ENCODE measurements at regions not wholly inside any gene's neighbourhood (a gene's known extent, or its start where the extent isn't known, plus 50 kb on each side); places are given as distances from the start of the nearest gene placed in this dataset.
"Not testable (repeated sequence)": the region's sequence is repeated elsewhere in the genome, so short reads cannot be mapped to it uniquely, and the experiment has no call there.

DNA sequence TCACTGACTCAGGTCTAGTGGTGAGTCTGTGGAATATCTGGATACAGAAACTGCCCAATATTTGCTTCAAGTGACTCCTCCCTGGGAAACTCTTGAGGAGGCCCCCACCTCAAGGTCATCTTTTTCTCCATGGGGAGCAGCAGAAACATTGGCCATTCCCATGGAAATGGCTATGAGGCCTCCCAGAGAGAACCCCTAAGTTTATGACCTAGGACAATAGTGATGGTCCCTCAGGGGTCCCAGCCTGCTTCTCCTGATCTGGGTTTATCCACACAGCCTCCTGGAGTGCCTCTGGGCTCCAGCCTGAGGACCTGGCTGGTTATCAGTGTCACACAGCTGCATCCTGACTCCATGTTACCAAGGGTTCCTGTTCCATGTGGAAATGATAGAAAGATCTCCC lies 131.2 kb downstream of the ZNF280B start:
- TF ChIP-seq, protein P1, sequence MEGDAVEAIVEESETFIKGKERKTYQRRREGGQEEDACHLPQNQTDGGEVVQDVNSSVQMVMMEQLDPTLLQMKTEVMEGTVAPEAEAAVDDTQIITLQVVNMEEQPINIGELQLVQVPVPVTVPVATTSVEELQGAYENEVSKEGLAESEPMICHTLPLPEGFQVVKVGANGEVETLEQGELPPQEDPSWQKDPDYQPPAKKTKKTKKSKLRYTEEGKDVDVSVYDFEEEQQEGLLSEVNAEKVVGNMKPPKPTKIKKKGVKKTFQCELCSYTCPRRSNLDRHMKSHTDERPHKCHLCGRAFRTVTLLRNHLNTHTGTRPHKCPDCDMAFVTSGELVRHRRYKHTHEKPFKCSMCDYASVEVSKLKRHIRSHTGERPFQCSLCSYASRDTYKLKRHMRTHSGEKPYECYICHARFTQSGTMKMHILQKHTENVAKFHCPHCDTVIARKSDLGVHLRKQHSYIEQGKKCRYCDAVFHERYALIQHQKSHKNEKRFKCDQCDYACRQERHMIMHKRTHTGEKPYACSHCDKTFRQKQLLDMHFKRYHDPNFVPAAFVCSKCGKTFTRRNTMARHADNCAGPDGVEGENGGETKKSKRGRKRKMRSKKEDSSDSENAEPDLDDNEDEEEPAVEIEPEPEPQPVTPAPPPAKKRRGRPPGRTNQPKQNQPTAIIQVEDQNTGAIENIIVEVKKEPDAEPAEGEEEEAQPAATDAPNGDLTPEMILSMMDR (IDR thresholded peaks at IDR 0.05; ENCODE audit: insufficient read depth, low read length, poor library complexity, severe bottlenecking): no peak
- TF ChIP-seq EZH2phosphoT487 (conservative IDR thresholded peaks at IDR 0.05; ENCODE audit: low read length): no peak
- Histone ChIP-seq H3F3A (ENCODE audit: insufficient read depth) (no peaks in the 10 kb centered on the region; the same call in 1 of the 2 replicates), H3K27me3 (ENCODE audit: low read length) (no peaks in the 10 kb centered on the region), H3K79me2 (ENCODE audit: insufficient read depth, low read length) (no peaks in the 10 kb centered on the region), H3K4me3 (ENCODE audit: insufficient read depth, low read length, poor library complexity, severe bottlenecking) (no peak overlapping the region), H3K4me2 (ENCODE audit: low read depth, low read length, poor library complexity, severe bottlenecking) (no peak overlapping the region), H2AFZ (ENCODE audit: low read depth, low read length, severe bottlenecking) (no peak overlapping the region), H3K27ac (ENCODE audit: low read depth, low read length) (no peak overlapping the region), H3K9ac (ENCODE audit: low read length) (no peak overlapping the region), H3K9me2 (replicated peaks; ENCODE audit: insufficient read depth, low read length) (no peaks in the 10 kb centered on the region), H3K36me3 (ENCODE audit: low read length) (no peaks in the 10 kb centered on the region), H3K9me3 (ENCODE audit: insufficient read depth, low read length) (no peaks in the 10 kb centered on the region), H4K20me1 (ENCODE audit: low read depth, low read length) (no peaks in the 10 kb centered on the region)

DNA sequence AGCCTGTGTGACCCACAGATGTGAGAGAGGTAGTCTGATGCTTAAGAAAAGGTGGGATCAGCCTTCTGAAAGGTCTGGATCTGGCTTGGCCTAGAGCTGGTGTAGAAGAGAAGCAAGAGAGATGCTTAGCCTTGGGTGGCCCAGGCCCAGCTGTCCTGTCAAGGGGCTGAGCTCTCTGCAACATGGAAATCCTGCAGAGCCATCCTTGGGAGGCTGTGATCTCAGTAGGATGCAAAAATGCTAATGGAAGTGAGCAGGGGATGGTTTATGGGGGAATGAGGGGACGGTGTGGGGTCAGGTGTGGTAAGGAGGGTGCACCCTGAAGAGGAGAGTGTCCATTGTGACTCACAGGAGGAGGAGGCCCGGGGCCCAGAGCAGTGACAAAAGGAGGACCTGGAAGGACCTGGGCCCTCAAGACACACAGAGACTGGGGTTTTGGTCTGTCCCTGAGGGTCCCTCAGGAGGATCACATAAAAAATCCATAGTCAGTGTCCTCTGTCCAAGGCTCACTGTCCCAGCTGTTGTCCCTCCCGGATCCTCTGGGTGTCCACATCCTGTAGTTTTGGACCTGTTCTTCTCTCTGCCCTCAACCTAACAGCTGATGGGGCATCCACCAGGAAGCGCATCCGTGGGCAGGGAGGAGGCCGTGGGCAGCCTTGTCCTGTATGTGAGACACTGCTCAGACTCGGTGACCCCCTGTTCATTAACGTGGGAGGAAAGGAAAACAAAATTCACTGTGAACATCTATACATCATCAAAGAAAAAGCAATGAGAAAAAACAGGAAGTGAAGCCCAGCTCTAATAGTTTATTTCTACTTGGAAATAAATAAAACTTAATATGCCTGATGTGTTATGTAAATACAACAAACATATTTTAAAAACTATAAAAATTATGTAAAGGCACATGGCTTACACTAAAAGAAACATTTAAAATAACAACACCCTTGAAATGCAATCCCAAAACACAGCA lies 129.8 kb downstream of the ZNF280B start:
- Histone ChIP-seq H3K4me3 (ENCODE audit: insufficient read depth, low read length, poor library complexity, severe bottlenecking) (no peak overlapping the region), H3K79me2 (ENCODE audit: insufficient read depth, low read length) (no peaks in the 10 kb centered on the region), H3K4me2 (ENCODE audit: low read depth, low read length, poor library complexity, severe bottlenecking) (no peak overlapping the region), H3K27ac (ENCODE audit: low read depth, low read length) (no peak overlapping the region), H3K27me3 (ENCODE audit: low read length) (no peaks in the 10 kb centered on the region), H3F3A (ENCODE audit: insufficient read depth) (no peaks in the 10 kb centered on the region; the same call in 1 of the 2 replicates), H3K9me2 (replicated peaks; ENCODE audit: insufficient read depth, low read length) (no peaks in the 10 kb centered on the region), H3K9me3 (ENCODE audit: insufficient read depth, low read length) (no peaks in the 10 kb centered on the region), H3K36me3 (ENCODE audit: low read length) (no peaks in the 10 kb centered on the region), H2AFZ (ENCODE audit: low read depth, low read length, severe bottlenecking) (no peak overlapping the region), H3K9ac (ENCODE audit: low read length) (no peak overlapping the region), H4K20me1 (ENCODE audit: low read depth, low read length) (no peaks in the 10 kb centered on the region)
- no peak for TF ChIP-seq EZH2phosphoT487 (conservative IDR thresholded peaks at IDR 0.05; ENCODE audit: low read length)
- TF ChIP-seq, protein P1 (IDR thresholded peaks at IDR 0.05; ENCODE audit: insufficient read depth, low read length, poor library complexity, severe bottlenecking): no peak

DNA sequence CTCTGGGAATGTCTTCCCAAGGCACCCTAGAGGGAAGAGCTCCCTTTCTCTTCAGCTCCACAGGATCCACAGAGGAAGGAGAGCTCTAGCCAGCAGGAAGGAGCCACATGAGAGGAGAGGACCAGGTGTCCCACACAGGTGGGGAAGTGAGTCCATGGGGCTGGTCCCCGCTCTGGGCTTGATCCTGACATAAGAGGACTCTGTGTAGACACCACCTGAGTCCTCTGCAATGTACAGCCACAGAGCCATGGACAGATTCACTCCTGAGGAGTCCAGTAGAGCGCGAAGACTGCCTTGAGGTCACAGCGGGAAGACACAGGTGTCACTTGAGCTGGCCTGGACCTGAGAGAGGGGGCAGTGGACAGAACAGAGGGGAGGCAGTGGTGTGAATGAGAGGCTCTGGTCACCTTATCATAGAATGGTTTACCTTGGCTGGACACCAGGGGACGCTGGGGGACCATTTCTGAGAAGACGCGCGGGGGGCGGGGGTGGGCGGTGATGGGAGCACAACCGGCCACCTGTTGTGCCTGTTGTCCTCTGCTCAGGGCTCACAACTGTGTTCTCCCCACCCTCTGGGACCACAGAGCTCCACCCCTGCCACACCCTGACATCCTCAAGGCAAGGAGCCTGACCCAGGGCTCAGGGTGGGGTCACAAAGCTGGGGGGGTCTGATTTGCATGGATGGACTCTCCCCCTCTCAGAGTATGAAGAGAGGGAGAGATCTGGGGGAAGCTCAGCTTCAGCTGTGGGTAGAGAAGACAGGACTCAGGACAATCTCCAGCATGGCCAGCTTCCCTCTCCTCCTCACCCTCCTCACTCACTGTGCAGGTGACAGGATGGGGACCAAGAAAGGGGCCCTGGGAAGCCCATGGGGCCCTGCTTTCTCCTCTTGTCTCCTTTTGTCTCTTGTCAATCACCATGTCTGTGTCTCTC lies 128.2 kb downstream of the ZNF280B start:
- Histone ChIP-seq H3K9ac (ENCODE audit: low read length) (peak overlapping the region; percentile 30; the same call in 1 of the 2 replicates), H2AFZ (ENCODE audit: low read depth, low read length, severe bottlenecking) (no peak overlapping the region), H3K4me2 (ENCODE audit: low read depth, low read length, poor library complexity, severe bottlenecking) (peak overlapping the region; percentile 16), H3K36me3 (ENCODE audit: low read length) (no peaks in the 10 kb centered on the region), H3K9me3 (ENCODE audit: insufficient read depth, low read length) (no peaks in the 10 kb centered on the region), H3K27me3 (ENCODE audit: low read length) (no peaks in the 10 kb centered on the region), H3F3A (ENCODE audit: insufficient read depth) (no peaks in the 10 kb centered on the region; the same call in 1 of the 2 replicates), H3K79me2 (ENCODE audit: insufficient read depth, low read length) (no peaks in the 10 kb centered on the region), H3K9me2 (replicated peaks; ENCODE audit: insufficient read depth, low read length) (no peaks in the 10 kb centered on the region), H4K20me1 (ENCODE audit: low read depth, low read length) (no peaks in the 10 kb centered on the region), H3K27ac (ENCODE audit: low read depth, low read length) (no peak overlapping the region), H3K4me3 (ENCODE audit: insufficient read depth, low read length, poor library complexity, severe bottlenecking) (no peak overlapping the region)
- no peak for TF ChIP-seq EZH2phosphoT487 (conservative IDR thresholded peaks at IDR 0.05; ENCODE audit: low read length)
- TF ChIP-seq, protein P1 (IDR thresholded peaks at IDR 0.05; ENCODE audit: insufficient read depth, low read length, poor library complexity, severe bottlenecking): no peak

DNA sequence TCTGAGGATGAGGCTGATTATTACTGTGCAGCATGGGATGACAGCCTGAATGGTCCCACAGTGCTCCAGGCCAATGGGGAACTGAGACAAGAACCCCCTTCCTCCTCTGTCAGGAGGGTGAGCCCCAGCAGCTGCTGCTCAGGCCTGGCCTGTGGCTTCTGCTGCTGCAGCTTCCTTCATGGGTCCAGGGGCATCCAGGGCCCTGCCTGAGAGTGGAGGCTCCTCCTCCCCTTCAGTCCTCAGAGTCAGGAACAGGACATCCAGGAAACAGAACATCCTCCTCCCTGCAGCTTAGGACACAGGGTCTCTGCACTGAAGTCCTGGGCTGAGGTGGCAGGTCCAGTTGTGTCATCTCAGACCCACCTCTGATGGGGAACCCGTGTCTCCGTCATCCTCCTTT lies 127.2 kb downstream of the ZNF280B start:
- not testable (repeated sequence) for H3K79me2 ChIP-seq (ENCODE audit: insufficient read depth, low read length); H3K9me3 ChIP-seq (ENCODE audit: insufficient read depth, low read length); H3K27ac ChIP-seq (ENCODE audit: low read depth, low read length); H3K9me2 ChIP-seq (replicated peaks; ENCODE audit: insufficient read depth, low read length); H3K36me3 ChIP-seq (ENCODE audit: low read length); H4K20me1 ChIP-seq (ENCODE audit: low read depth, low read length); H3K27me3 ChIP-seq (ENCODE audit: low read length); H3K4me2 ChIP-seq (ENCODE audit: low read depth, low read length, poor library complexity, severe bottlenecking); H3K4me3 ChIP-seq (ENCODE audit: insufficient read depth, low read length, poor library complexity, severe bottlenecking); H2AFZ ChIP-seq (ENCODE audit: low read depth, low read length, severe bottlenecking); H3K9ac ChIP-seq (ENCODE audit: low read length); H3F3A ChIP-seq (ENCODE audit: insufficient read depth)
